ENCODE measurements at regions not wholly inside any gene's neighbourhood (a gene's known extent, or its start where the extent isn't known, plus 50 kb on each side); places are given as distances from the start of the nearest gene placed in this dataset.

DNA sequence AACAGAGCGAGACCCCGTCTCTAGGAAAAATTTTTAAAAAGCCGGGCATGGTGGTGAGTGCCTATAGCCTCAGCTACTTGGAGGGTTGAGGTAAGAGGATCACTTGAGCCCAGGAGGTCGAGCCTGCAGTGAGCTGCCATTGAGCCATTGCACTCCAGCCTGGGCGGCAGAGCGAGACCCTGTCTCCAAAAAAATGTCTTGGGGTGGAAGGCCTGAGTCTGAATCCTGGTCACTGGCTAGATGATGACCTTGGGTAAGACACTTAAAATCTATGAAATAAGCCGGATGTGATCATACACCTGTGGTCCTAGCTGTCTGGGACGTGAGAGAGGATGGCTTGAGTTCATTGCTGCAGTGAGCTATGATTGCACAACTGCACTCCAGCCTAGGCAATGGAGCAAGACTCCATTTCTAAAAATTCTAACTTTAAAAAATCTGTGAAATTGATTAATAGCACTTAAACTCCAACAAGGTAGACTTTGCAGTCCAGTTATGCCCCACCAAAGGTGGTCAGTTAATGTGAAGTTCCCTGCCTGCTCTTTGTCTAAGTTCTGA is 157.3 kb upstream of the UMPS start:
- Histone ChIP-seq H3K9me3 (ENCODE audit: control insufficient read depth, insufficient read depth, low read length) (no peaks in the 10 kb centered on the region), H3K4me3 (ENCODE audit: low read length) (no peak overlapping the region), H3F3A (ENCODE audit: control insufficient read depth, insufficient read depth) (no peaks in the 10 kb centered on the region), H3K4me1 (ENCODE audit: control insufficient read depth, low read length) (no peaks in the 10 kb centered on the region), H3K4me2 (ENCODE audit: low read length) (no peak overlapping the region), H3K27ac (ENCODE audit: low read depth, low read length) (no peak overlapping the region), H3K36me3 (ENCODE audit: control insufficient read depth, low read length) (no peaks in the 10 kb centered on the region), H3K27me3 (ENCODE audit: control insufficient read depth, low read length) (no peaks in the 10 kb centered on the region), H3K79me2 (ENCODE audit: control insufficient read depth, low read length) (no peaks in the 10 kb centered on the region), H4K20me1 (ENCODE audit: control insufficient read depth, insufficient read depth, low read depth, low read length) (no peaks in the 10 kb centered on the region), H3K9me2 (replicated peaks; ENCODE audit: control insufficient read depth, low read length) (no peaks in the 10 kb centered on the region)
- TF ChIP-seq, protein P1, sequence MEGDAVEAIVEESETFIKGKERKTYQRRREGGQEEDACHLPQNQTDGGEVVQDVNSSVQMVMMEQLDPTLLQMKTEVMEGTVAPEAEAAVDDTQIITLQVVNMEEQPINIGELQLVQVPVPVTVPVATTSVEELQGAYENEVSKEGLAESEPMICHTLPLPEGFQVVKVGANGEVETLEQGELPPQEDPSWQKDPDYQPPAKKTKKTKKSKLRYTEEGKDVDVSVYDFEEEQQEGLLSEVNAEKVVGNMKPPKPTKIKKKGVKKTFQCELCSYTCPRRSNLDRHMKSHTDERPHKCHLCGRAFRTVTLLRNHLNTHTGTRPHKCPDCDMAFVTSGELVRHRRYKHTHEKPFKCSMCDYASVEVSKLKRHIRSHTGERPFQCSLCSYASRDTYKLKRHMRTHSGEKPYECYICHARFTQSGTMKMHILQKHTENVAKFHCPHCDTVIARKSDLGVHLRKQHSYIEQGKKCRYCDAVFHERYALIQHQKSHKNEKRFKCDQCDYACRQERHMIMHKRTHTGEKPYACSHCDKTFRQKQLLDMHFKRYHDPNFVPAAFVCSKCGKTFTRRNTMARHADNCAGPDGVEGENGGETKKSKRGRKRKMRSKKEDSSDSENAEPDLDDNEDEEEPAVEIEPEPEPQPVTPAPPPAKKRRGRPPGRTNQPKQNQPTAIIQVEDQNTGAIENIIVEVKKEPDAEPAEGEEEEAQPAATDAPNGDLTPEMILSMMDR (IDR thresholded peaks at IDR 0.05; ENCODE audit: low read depth, low read length, poor library complexity, severe bottlenecking): no peak

DNA sequence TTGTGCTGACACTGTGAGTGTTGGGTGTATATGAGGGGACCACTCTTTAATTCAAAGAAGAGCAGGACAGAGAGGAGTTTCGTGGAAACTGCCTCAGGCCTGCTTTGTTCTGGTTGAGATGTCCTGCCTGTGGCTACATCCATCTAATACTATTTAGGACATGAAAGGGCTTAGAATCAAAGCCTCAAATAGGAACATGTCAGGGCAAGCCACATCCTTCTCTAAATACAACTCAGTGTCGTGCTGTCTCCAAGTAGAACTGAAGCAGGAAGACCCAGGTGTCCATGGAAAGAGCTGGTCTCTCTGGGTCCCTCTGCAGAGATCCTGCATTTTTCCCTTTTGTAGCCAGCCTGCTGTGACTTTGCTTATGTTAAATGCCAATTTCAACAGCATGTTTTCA is 156.2 kb upstream of the UMPS start:
- Histone ChIP-seq H4K20me1 (ENCODE audit: control insufficient read depth, insufficient read depth, low read depth, low read length) (no peaks in the 10 kb centered on the region), H3K27ac (ENCODE audit: low read depth, low read length) (no peak overlapping the region), H3K9me2 (replicated peaks; ENCODE audit: control insufficient read depth, low read length) (no peaks in the 10 kb centered on the region), H3K4me1 (ENCODE audit: control insufficient read depth, low read length) (no peaks in the 10 kb centered on the region), H3F3A (ENCODE audit: control insufficient read depth, insufficient read depth) (no peaks in the 10 kb centered on the region), H3K4me3 (ENCODE audit: low read length) (no peak overlapping the region), H3K36me3 (ENCODE audit: control insufficient read depth, low read length) (no peaks in the 10 kb centered on the region), H3K4me2 (ENCODE audit: low read length) (no peak overlapping the region), H3K27me3 (ENCODE audit: control insufficient read depth, low read length) (no peaks in the 10 kb centered on the region), H3K9me3 (ENCODE audit: control insufficient read depth, insufficient read depth, low read length) (no peaks in the 10 kb centered on the region), H3K79me2 (ENCODE audit: control insufficient read depth, low read length) (no peaks in the 10 kb centered on the region)
- TF ChIP-seq, protein P1 (IDR thresholded peaks at IDR 0.05; ENCODE audit: low read depth, low read length, poor library complexity, severe bottlenecking): no peak
- TF ChIP-seq EZH2phosphoT487 (IDR thresholded peaks at IDR 0.05; ENCODE audit: borderline replicate concordance, low read length): no peak

DNA sequence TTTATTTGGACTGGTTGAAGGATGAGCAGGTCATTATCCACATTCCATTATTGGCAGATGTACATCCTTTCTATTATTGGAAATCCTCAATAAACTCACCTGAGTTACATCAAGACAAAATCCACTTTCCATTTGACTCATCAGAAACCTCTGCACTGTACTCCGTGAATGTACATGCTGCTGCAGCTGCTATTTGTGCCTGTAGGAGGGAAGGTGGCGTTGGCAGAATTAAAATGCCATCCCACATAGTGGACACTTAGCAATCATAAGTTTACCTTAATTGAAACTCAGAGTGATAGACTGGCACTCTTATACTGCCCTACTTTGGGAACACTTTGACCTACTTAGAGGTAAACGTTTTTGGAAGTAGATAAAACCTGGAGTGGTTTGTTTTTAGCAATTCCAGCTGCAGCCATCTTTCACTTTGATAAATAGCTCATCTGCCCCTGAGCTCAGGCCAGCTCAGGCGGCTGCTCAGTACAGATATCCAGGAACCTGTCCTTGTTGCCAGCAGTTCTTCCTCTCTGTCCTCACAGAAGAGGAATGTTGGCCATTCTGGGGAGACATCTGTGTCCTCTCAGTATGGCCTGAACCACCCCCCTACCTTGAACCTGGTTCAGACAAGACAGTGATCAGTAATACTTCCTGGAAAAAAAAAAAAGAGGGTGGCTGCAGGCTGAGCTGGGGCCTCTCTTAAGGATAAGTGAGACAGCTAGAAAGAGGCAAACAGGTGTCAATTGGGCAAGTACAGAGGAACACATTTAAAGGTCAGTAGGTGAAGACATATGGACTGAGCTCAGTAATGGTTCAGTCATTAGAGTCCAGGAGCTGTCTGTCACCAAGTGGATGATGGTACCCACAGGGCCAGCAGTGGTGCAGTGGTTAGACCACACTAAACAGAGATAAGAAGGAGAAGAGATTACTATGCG is 153.4 kb upstream of the UMPS start:
- Histone ChIP-seq H3K36me3 (ENCODE audit: control insufficient read depth, low read length) (no peaks in the 10 kb centered on the region), H3K4me1 (ENCODE audit: control insufficient read depth, low read length) (no peaks in the 10 kb centered on the region), H3K27ac (ENCODE audit: low read depth, low read length) (no peak overlapping the region)

More for the DNA sequence above, 153.4 kb upstream of the UMPS start:
- Histone ChIP-seq H3K9me2 (replicated peaks; ENCODE audit: control insufficient read depth, low read length) (no peaks in the 10 kb centered on the region), H3K9me3 (ENCODE audit: control insufficient read depth, insufficient read depth, low read length) (no peaks in the 10 kb centered on the region), H3F3A (ENCODE audit: control insufficient read depth, insufficient read depth) (no peaks in the 10 kb centered on the region), H3K4me3 (ENCODE audit: low read length) (no peak overlapping the region), H3K27me3 (ENCODE audit: control insufficient read depth, low read length) (no peaks in the 10 kb centered on the region), H3K79me2 (ENCODE audit: control insufficient read depth, low read length) (no peaks in the 10 kb centered on the region), H3K4me2 (ENCODE audit: low read length) (no peak overlapping the region), H4K20me1 (ENCODE audit: control insufficient read depth, insufficient read depth, low read depth, low read length) (no peaks in the 10 kb centered on the region)
- TF ChIP-seq EZH2phosphoT487 (IDR thresholded peaks at IDR 0.05; ENCODE audit: borderline replicate concordance, low read length): no peak
- TF ChIP-seq, protein P1 (IDR thresholded peaks at IDR 0.05; ENCODE audit: low read depth, low read length, poor library complexity, severe bottlenecking): no peak

Measured in DOHH2 (cell line).